G401 (cell line): ENCODE measurements at regions not wholly inside any gene's neighbourhood (a gene's known extent, or its start where the extent isn't known, plus 50 kb on each side); places are given as distances from the start of the nearest gene placed in this dataset.
A peak's percentile ranks its signal among the peaks of the same experiment; 100 is the strongest.
"Not testable (repeated sequence)": the region's sequence is repeated elsewhere in the genome, so short reads cannot be mapped to it uniquely, and the experiment has no call there.

Experiments
- DNase-seq: peaks from one replicate; pipeline ENCODE4 v3.0.0-alpha.2; 2015; ENCODE audit warnings: low spot score
- in situ Hi-C: cut with HindIII; loops from 2 replicates; pipeline ENCODE4 v1.10.0; 2016; ENCODE audit warnings: low sequenced_read_pairs, mixed read lengths

- in situ Hi-C loops, result no loop called here
- DNase-seq, result no peak
Observed at GRCh38 chr13:71382285-71382684, 484.7 kb downstream of the DACH1 start.

GRCh38 chr13:71380191-71380590, 486.8 kb downstream of the DACH1 start:
- in situ Hi-C loops, result no loop called here

GRCh38 chr13:71378961-71379905, 487.8 kb downstream of the DACH1 start:
- peak; percentile 2 for DNase-seq
- in situ Hi-C loops, result no loop called here

More at GRCh38 chr13:71380191-71380590, 486.8 kb downstream of the DACH1 start:
- DNase-seq, result no peak

- DNase-seq, result no peak
- in situ Hi-C loops, result no loop called here
Observed at GRCh38 chr13:71374471-71375049, 492.4 kb downstream of the DACH1 start.

GRCh38 chr13:71368336-71368735, 498.7 kb downstream of the DACH1 start:
- DNase-seq, result no peak
- in situ Hi-C loops, result no loop called here

- no peak for DNase-seq
- in situ Hi-C loops, result no loop called here
Observed at GRCh38 chr13:71360041-71360440, 507.0 kb downstream of the DACH1 start.

- in situ Hi-C loops, result no loop called here
- DNase-seq, result no peak
Observed at GRCh38 chr13:71359641-71360040, 507.4 kb downstream of the DACH1 start.

GRCh38 chr13:71358218-71358617, 508.8 kb downstream of the DACH1 start:
- no peak for DNase-seq
- in situ Hi-C loops, result no loop called here

GRCh38 chr13:71355010-71355409, 512.0 kb downstream of the DACH1 start:
- in situ Hi-C loops, result no loop called here
- no peak for DNase-seq

- in situ Hi-C loops, result no loop called here
- no peak for DNase-seq
Observed at GRCh38 chr13:71350886-71351285, 516.1 kb downstream of the DACH1 start.

- in situ Hi-C loops, DNase-seq: not testable (repeated sequence)
Observed at GRCh38 chr13:71345856-71346255, 521.1 kb downstream of the DACH1 start.

- in situ Hi-C loops, result no loop called here
- DNase-seq, result no peak
Observed at GRCh38 chr13:71339736-71340135, 527.3 kb downstream of the DACH1 start.

- in situ Hi-C loops, result no loop called here
- DNase-seq, result no peak
Observed at GRCh38 chr13:71339005-71339404, 528.0 kb downstream of the DACH1 start.

- in situ Hi-C loops, result no loop called here
- DNase-seq, result no peak
Observed at GRCh38 chr13:71338070-71338469, 528.9 kb downstream of the DACH1 start.

- DNase-seq, result no peak
- in situ Hi-C loops, result no loop called here
Observed at GRCh38 chr13:71327266-71327665, 539.7 kb downstream of the DACH1 start.

- no peak for DNase-seq
Observed at GRCh38 chr13:71325556-71325955, 541.4 kb downstream of the DACH1 start.

GRCh38 chr13:71323266-71323665, 543.7 kb downstream of the DACH1 start:
- in situ Hi-C loops, result no loop called here
- DNase-seq, result no peak

More at GRCh38 chr13:71325556-71325955, 541.4 kb downstream of the DACH1 start:
- in situ Hi-C loops, result no loop called here

- no peak for DNase-seq
- in situ Hi-C loops, result no loop called here
Observed at GRCh38 chr13:71320452-71320851, 546.6 kb downstream of the DACH1 start.

- in situ Hi-C loops, result no loop called here
- no peak for DNase-seq
Observed at GRCh38 chr13:71316792-71317363, 550.1 kb downstream of the DACH1 start.

- no peak for DNase-seq
- in situ Hi-C loops, result no loop called here
Observed at GRCh38 chr13:71312923-71313322, 554.1 kb downstream of the DACH1 start.
